GM12878 (cell line): ENCODE measurements at regions not wholly inside any gene's neighbourhood (a gene's known extent, or its start where the extent isn't known, plus 50 kb on each side); places are given as distances from the start of the nearest gene placed in this dataset.

Experiments used
- ATAC-seq: fragments of 200-7000 bp; cut with Tn5 transposase; 3 replicates; pipeline ENCODE4 v1.9.1; 2020; ENCODE audit warnings: mild to moderate bottlenecking, moderate library complexity
- BruUV-seq: library from RNA; stranded (reverse); fragments of 400-500 nt; replicated peaks from 2 replicates; lab custom pipeline; 2021; lab: Mats Ljungman, UMichigan
- CTCF ChIA-PET: fragments of 300-600 bp; sonication (Branson Sonifier 250); formaldehyde crosslinking; extraction: SDS; loops from one replicate; lab custom pipeline; 2021; ENCODE audit warnings: inconsistent platforms; lab: Yijun Ruan, JAX
- POLR2A ChIA-PET: fragments of 350-600 bp; formaldehyde crosslinking; extraction: SDS; loops from one replicate; lab custom pipeline; 2021; ENCODE audit warnings: inconsistent platforms; lab: Charles Lee
- RAD21 ChIA-PET: fragments of 300-600 bp; sonication (Branson Sonifier 250); formaldehyde crosslinking; loops from one replicate; lab custom pipeline; 2023; ENCODE audit warnings: antibody characterized with exemption; ENCODE audit not compliant: unreplicated experiment; lab: Charles Lee
- SMC1A ChIA-PET: fragments of 300-600 bp; sonication (Branson Sonifier 250); formaldehyde crosslinking; loops from one replicate; lab custom pipeline; 2023; ENCODE audit not compliant: unreplicated experiment, uncharacterized antibody; lab: Charles Lee
- DNase-seq: peaks from one replicate; pipeline ENCODE4 v3.0.0-alpha.2; 2011; ENCODE audit warnings: low read depth, low spot score
- FAIRE-seq: peaks from 3 replicates; lab custom pipeline; 2011; peaks lifted over from hg19 to GRCh38; lab: Jason Lieb, UNC
- H2AFZ ChIP-seq: 2 replicates; pipeline ENCODE4 v1.6.0; 2011; ENCODE audit warnings: low read depth, low read length, control low read depth; ENCODE audit not compliant: control insufficient read depth
- H3K27ac ChIP-seq: 2 replicates; pipeline ENCODE4 v1.5.1; 2011; ENCODE audit warnings: control low read depth; ENCODE audit not compliant: control insufficient read depth, insufficient read depth
- H3K27me3 ChIP-seq, 2 experiments: replicated peaks in 1 of 2; 2 replicates each; pipeline versions ENCODE4 v1.6.0 to v1.6.1; 2011; ENCODE audit warnings: low read length in 1 of 2; ENCODE audit not compliant: control insufficient read depth in 2 of 2, insufficient read depth in 2 of 2
- H3K36me3 ChIP-seq, 2 experiments: 2 replicates each; pipeline ENCODE4 v1.5.1; 2011; ENCODE audit warnings: low read length in 1 of 2; ENCODE audit not compliant: control insufficient read depth in 2 of 2, insufficient read depth in 2 of 2
- H3K4me1 ChIP-seq: 2 replicates; pipeline ENCODE4 v1.6.1; 2011; ENCODE audit warnings: mild to moderate bottlenecking, low read length, moderate library complexity, mixed read lengths; ENCODE audit not compliant: control insufficient read depth, insufficient read depth
- H3K4me2 ChIP-seq: 2 replicates; pipeline ENCODE4 v1.6.0; 2011; ENCODE audit warnings: control low read depth; ENCODE audit not compliant: control insufficient read depth, insufficient read depth
- H3K4me3 ChIP-seq: fragments of 200-600 bp; sonication (generic); 2 replicates; pipeline ENCODE4 v1.5.1; 2016
- H3K79me2 ChIP-seq: 2 replicates; pipeline ENCODE4 v1.6.0; 2011; ENCODE audit warnings: low read length; ENCODE audit not compliant: control insufficient read depth, insufficient read depth
- H3K9ac ChIP-seq: 2 replicates; pipeline ENCODE4 v1.8.0; 2011; ENCODE audit warnings: low read length, control low read depth, mixed read lengths; ENCODE audit not compliant: control insufficient read depth, insufficient read depth
- H3K9me3 ChIP-seq: replicated peaks from 3 replicates; pipeline ENCODE4 v1.5.1; 2011; ENCODE audit warnings: mild to moderate bottlenecking, low read length; ENCODE audit not compliant: control insufficient read depth, insufficient read depth
- H4K20me1 ChIP-seq: 2 replicates; pipeline ENCODE4 v1.6.0; 2011; ENCODE audit not compliant: control insufficient read depth, insufficient read depth
- BACH1 ChIP-seq: fragments of 450-650 bp; IDR thresholded peaks from 2 replicates; pipeline ENCODE4 v1.6.1; 2017; ENCODE audit warnings: mild to moderate bottlenecking, borderline replicate concordance
- BRCA1 ChIP-seq: IDR thresholded peaks from 2 replicates; pipeline ENCODE4 v1.6.1; 2011; ENCODE audit warnings: low read depth, low read length, improper control_type of control experiment
- CBX3 ChIP-seq: fragments of 200-600 bp; sonication (generic); IDR thresholded peaks from 2 replicates; pipeline ENCODE4 v1.6.1; 2016; ENCODE audit warnings: low read depth, borderline replicate concordance
- CEBPZ ChIP-seq: fragments of 150-350 bp; IDR thresholded peaks from 2 replicates; pipeline ENCODE4 v1.6.1; 2016; ENCODE audit warnings: low read depth, low read length
- ETV6 ChIP-seq, 2 experiments: fragments of 450-650 bp in 1 of 2; IDR thresholded peaks in 1 of 2; conservative IDR thresholded peaks in 1 of 2; 2 replicates each; pipeline ENCODE4 v1.6.1; 2014; ENCODE audit warnings: antibody characterized with exemption in 1 of 2, borderline replicate concordance in 1 of 2, low read depth in 1 of 2, mild to moderate bottlenecking in 1 of 2, moderate library complexity in 1 of 2
- EZH2 ChIP-seq: IDR thresholded peaks from 2 replicates; pipeline ENCODE4 v1.6.1; 2012; ENCODE audit warnings: low read depth, mild to moderate bottlenecking, control low read depth, inconsistent platforms, low read length, borderline replicate concordance; ENCODE audit not compliant: control insufficient read depth
- HSF1 ChIP-seq: fragments of 150-350 bp; IDR thresholded peaks from 2 replicates; pipeline ENCODE4 v1.6.1; 2014; ENCODE audit warnings: mild to moderate bottlenecking, low read depth, low read length
- IKZF2 ChIP-seq, 2 experiments: fragments of 450-650 bp; IDR thresholded peaks; 2 replicates each; pipeline ENCODE4 v1.6.1; 2017; ENCODE audit warnings: mild to moderate bottlenecking in 2 of 2, moderate library complexity in 2 of 2
- JUND ChIP-seq: IDR thresholded peaks from 2 replicates; pipeline ENCODE4 v1.6.1; 2012; ENCODE audit warnings: low read depth, mild to moderate bottlenecking, low read length, improper control_type of control experiment, moderate library complexity
- MEF2B ChIP-seq: fragments of 450-650 bp; IDR thresholded peaks from 2 replicates; pipeline ENCODE4 v1.6.1; 2018; ENCODE audit warnings: mild to moderate bottlenecking, moderate library complexity; ENCODE audit not compliant: partially characterized antibody, poor library complexity, severe bottlenecking
- MLLT1 ChIP-seq: fragments of 450-650 bp; IDR thresholded peaks from 2 replicates; pipeline ENCODE4 v1.6.1; 2016; ENCODE audit warnings: mild to moderate bottlenecking
- NFYA ChIP-seq: IDR thresholded peaks from 2 replicates; pipeline ENCODE4 v1.6.1; 2011; ENCODE audit warnings: low read depth, mild to moderate bottlenecking, low read length, improper control_type of control experiment, borderline replicate concordance
- NR2F1 ChIP-seq: fragments of 450-650 bp; conservative IDR thresholded peaks from 2 replicates; pipeline ENCODE4 v1.6.1; 2017; ENCODE audit warnings: mild to moderate bottlenecking
- POLR2AphosphoS5 ChIP-seq: IDR thresholded peaks from 2 replicates; pipeline ENCODE4 v1.6.1; 2011; ENCODE audit warnings: mild to moderate bottlenecking, low read length, inconsistent platforms
- RAD51 ChIP-seq: fragments of 450-650 bp; IDR thresholded peaks from 2 replicates; pipeline ENCODE4 v1.6.1; 2016; ENCODE audit warnings: moderate library complexity, mild to moderate bottlenecking, inconsistent platforms
- SIN3A ChIP-seq: IDR thresholded peaks from 2 replicates; pipeline ENCODE4 v1.6.1; 2012; ENCODE audit warnings: low read depth, low read length, improper control_type of control experiment
- SP1 ChIP-seq: IDR thresholded peaks from one replicate; pipeline ENCODE4 v1.6.1; 2011; ENCODE audit warnings: low read depth, low read length
- ZBED1 ChIP-seq: IDR thresholded peaks from 2 replicates; pipeline ENCODE4 v1.6.1; 2016; ENCODE audit warnings: borderline replicate concordance
- ZNF207 ChIP-seq: fragments of 450-650 bp; IDR thresholded peaks from 2 replicates; pipeline ENCODE4 v1.6.1; 2014; ENCODE audit warnings: antibody characterized with exemption, mild to moderate bottlenecking, borderline replicate concordance
- ZNF384 ChIP-seq: IDR thresholded peaks from 2 replicates; pipeline ENCODE4 v1.6.1; 2012; ENCODE audit warnings: low read depth, mild to moderate bottlenecking, low read length, improper control_type of control experiment, borderline replicate concordance
- WGBS: methylation state at CpG from one replicate; pipeline ENCODE4 v1.1.6; 2016; ENCODE audit warnings: low lambda C conversion rate; ENCODE audit not compliant: insufficient replicate concordance, insufficient coverage; ENCODE audit errors: missing lambda C conversion rate; 5-methylcytosine and 5-hydroxymethylcytosine counted together
- in situ Hi-C: fragments of 300-500 bp; cut with MboI; formaldehyde crosslinking; loops from 9 replicates; pipeline ENCODE4 v1.14.3; 2018; ENCODE audit warnings: mixed read lengths
- intact Hi-C: fragments of 100-400 bp; cut with micrococcal nuclease; formaldehyde crosslinking; loops from one replicate; pipeline ENCODE4 v1.14.2; 2022; ENCODE audit not compliant: unreplicated experiment

GRCh38 chr6:156647140-156647784 is 129.9 kb upstream of the ARID1B start:
- Histone ChIP-seq H3K9me3 (no peaks in the 10 kb centered on the region), H2AFZ (no peak overlapping the region), H3K4me3 (no peak overlapping the region), H3K36me3 (no peaks in the 10 kb centered on the region), H3K27me3 (no peaks in the 10 kb centered on the region), H3K9ac (no peak overlapping the region), H3K27ac (no peak overlapping the region), H3K79me2 (no peaks in the 10 kb centered on the region), H3K4me2 (no peak overlapping the region), H3K4me1 (peaks cover 4% of the 10 kb centered on the region; the same call in 1 of the 2 replicates), H4K20me1 (no peaks in the 10 kb centered on the region)
- ChIA-PET RAD21 (no interaction called here), CTCF (no interaction called here), POLR2A (no interaction called here), SMC1A (no interaction called here)
- in situ Hi-C loops (no loop called here), intact Hi-C loops (no loop called here)
- 13% methylated on average over 9 of the region's 9 CpGs for WGBS
- TF ChIP-seq CBX3 (no peak), CEBPZ (no peak), RAD51 (no peak), ETV6 (conservative IDR thresholded peaks at IDR 0.05 in 1 of 2, IDR thresholded peaks at IDR 0.05 in 1 of 2; ENCODE audit: borderline replicate concordance in 1 of 2, low read depth in 1 of 2) (no peak), BACH1 (no peak), ZNF207 (no peak), NR2F1 (no peak), ZNF384 (no peak), HSF1 (no peak), IKZF2 (IDR thresholded peaks at IDR 0.05) (no peak), NFYA (no peak), MEF2B (no peak), JUND (no peak), MLLT1 (no peak), ZBED1 (no peak), POLR2AphosphoS5 (no peak), SIN3A (no peak), BRCA1 (no peak), SP1 (no peak), EZH2 (no peak)
- DNase-seq = no peak
- no peak for ATAC-seq
- FAIRE-seq = no peak
- no TSS peak for BruUV-seq
